Keratinocyte (primary cell): ENCODE measurements at regions not wholly inside any gene's neighbourhood (a gene's known extent, or its start where the extent isn't known, plus 50 kb on each side); places are given as distances from the start of the nearest gene placed in this dataset.

Source experiments
- DNase-seq: peaks from one replicate; pipeline ENCODE4 v3.0.0-alpha.2; 2011; ENCODE audit warnings: low read depth, missing footprints, low spot score
- FAIRE-seq: peaks from 2 replicates; lab custom pipeline; 2011; peaks lifted over from hg19 to GRCh38; lab: Jason Lieb, UNC
- H2AFZ ChIP-seq: 2 replicates; pipeline ENCODE4 v1.6.0; 2012; ENCODE audit warnings: low read length, control low read depth, inconsistent platforms; ENCODE audit not compliant: control insufficient read depth
- H3K27ac ChIP-seq: 2 replicates; pipeline ENCODE4 v1.5.1; 2011; ENCODE audit warnings: low read length; ENCODE audit not compliant: control insufficient read depth, insufficient read depth
- H3K27me3 ChIP-seq: 3 replicates; pipeline ENCODE4 v1.6.0; 2011; ENCODE audit warnings: low read length; ENCODE audit not compliant: control insufficient read depth, insufficient read depth; ENCODE audit errors: extremely low read depth
- H3K36me3 ChIP-seq, 2 experiments: 2 replicates in 1 of 2; 3 replicates in 1 of 2; pipeline ENCODE4 v1.5.1; 2011; ENCODE audit warnings: low read length in 2 of 2, mild to moderate bottlenecking in 1 of 2; ENCODE audit not compliant: control insufficient read depth in 2 of 2, insufficient read depth in 2 of 2; ENCODE audit errors: extremely low read depth in 1 of 2
- H3K4me1 ChIP-seq: 3 replicates; pipeline ENCODE4 v1.5.1; 2011; ENCODE audit warnings: low read length; ENCODE audit not compliant: control insufficient read depth, insufficient read depth; ENCODE audit errors: extremely low read depth
- H3K4me2 ChIP-seq: 3 replicates; pipeline ENCODE4 v1.6.0; 2011; ENCODE audit warnings: low read depth, low read length; ENCODE audit not compliant: control insufficient read depth, insufficient read depth; ENCODE audit errors: extremely low read depth
- H3K4me3 ChIP-seq, 3 experiments: fragments of 200-600 bp in 1 of 3; sonication (generic) in 1 of 3; 2 replicates in 2 of 3; 3 replicates in 1 of 3; pipeline ENCODE4 v1.5.1; 2011 to 2016; ENCODE audit warnings: low read length in 3 of 3, mild to moderate bottlenecking in 3 of 3, control low read depth in 2 of 3, inconsistent platforms in 1 of 3, low read depth in 1 of 3, mixed read lengths in 1 of 3, mixed run types in 1 of 3, moderate library complexity in 1 of 3; ENCODE audit not compliant: control insufficient read depth in 2 of 3, insufficient read depth in 2 of 3; ENCODE audit errors: extremely low read depth in 1 of 3
- H3K79me2 ChIP-seq: 2 replicates; pipeline ENCODE4 v1.6.0; 2012; ENCODE audit warnings: low read length; ENCODE audit not compliant: control insufficient read depth, insufficient read depth
- H3K9ac ChIP-seq: 3 replicates; pipeline ENCODE4 v1.6.0; 2011; ENCODE audit warnings: low read length; ENCODE audit not compliant: control insufficient read depth, insufficient read depth; ENCODE audit errors: extremely low read depth
- H3K9me1 ChIP-seq: 3 replicates; pipeline ENCODE4 v1.6.0; 2011; ENCODE audit warnings: low read length; ENCODE audit not compliant: control insufficient read depth, insufficient read depth; ENCODE audit errors: extremely low read depth
- H3K9me3 ChIP-seq: 2 replicates; pipeline ENCODE4 v1.5.1; 2012; ENCODE audit warnings: low read depth, low read length; ENCODE audit not compliant: control insufficient read depth
- H4K20me1 ChIP-seq: 3 replicates; pipeline ENCODE4 v1.6.0; 2011; ENCODE audit warnings: low read length; ENCODE audit not compliant: control insufficient read depth, insufficient read depth; ENCODE audit errors: extremely low read depth
- EZH2 ChIP-seq: IDR thresholded peaks from one replicate; pipeline ENCODE4 v1.6.1; 2012; ENCODE audit warnings: inconsistent platforms, mild to moderate bottlenecking, low read length, moderate library complexity
- dilution Hi-C: fragments of 300-500 bp; cut with MboI; formaldehyde crosslinking; loops from one replicate; pipeline ENCODE4 v1.7.0; 2020; ENCODE audit warnings: low sequenced_read_pairs; ENCODE audit not compliant: extremely low pct_ligation_motif_present
- TF ChIP-seq, protein P1 (sequence below), 3 experiments: IDR thresholded peaks in 1 of 3; conservative IDR thresholded peaks in 1 of 3; optimal IDR thresholded peaks in 1 of 3; 2 replicates in 2 of 3; 3 replicates in 1 of 3; pipeline versions ENCODE3 to v1.5.1; 2011; ENCODE audit warnings: low read length in 3 of 3, mild to moderate bottlenecking in 3 of 3, moderate library complexity in 2 of 3, control low read depth in 1 of 3, inconsistent platforms in 1 of 3; ENCODE audit not compliant: insufficient read depth in 2 of 3; ENCODE audit errors: extremely low read depth in 1 of 3

DNA sequence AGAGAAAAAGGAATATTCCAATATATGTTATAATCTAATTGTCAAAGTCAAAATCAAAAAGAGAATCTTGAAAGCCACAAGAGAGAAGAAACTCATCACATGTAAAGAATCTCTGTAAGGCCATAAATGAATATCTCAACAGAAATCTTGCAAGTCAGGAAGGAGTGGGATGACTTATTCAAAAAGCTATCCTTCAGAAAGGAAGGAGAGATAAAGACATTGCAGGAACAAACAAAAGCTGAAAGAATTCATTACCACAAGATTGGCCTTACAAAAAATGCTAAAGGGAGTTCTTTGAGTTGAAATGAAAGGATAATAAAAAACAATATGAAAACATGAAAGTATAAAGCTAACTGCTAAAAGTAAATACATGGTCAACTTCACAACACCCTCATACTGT, 286.8 kb downstream of the LRIG3 start:
- no peaks in the 10 kb centered on the region for H3K36me3 ChIP-seq
- TF ChIP-seq, protein P1, sequence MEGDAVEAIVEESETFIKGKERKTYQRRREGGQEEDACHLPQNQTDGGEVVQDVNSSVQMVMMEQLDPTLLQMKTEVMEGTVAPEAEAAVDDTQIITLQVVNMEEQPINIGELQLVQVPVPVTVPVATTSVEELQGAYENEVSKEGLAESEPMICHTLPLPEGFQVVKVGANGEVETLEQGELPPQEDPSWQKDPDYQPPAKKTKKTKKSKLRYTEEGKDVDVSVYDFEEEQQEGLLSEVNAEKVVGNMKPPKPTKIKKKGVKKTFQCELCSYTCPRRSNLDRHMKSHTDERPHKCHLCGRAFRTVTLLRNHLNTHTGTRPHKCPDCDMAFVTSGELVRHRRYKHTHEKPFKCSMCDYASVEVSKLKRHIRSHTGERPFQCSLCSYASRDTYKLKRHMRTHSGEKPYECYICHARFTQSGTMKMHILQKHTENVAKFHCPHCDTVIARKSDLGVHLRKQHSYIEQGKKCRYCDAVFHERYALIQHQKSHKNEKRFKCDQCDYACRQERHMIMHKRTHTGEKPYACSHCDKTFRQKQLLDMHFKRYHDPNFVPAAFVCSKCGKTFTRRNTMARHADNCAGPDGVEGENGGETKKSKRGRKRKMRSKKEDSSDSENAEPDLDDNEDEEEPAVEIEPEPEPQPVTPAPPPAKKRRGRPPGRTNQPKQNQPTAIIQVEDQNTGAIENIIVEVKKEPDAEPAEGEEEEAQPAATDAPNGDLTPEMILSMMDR (optimal IDR thresholded peaks at IDR 0.05 in 1 of 3, IDR thresholded peaks at IDR 0.05 in 1 of 3, conservative IDR thresholded peaks at IDR 0.05 in 1 of 3; ENCODE audit: extremely low read depth in 1 of 3, insufficient read depth in 2 of 3, low read length in 3 of 3) = no peak
- no peak for TF ChIP-seq EZH2
- no peaks in the 10 kb centered on the region for H4K20me1 ChIP-seq
- no peaks in the 10 kb centered on the region for H3K79me2 ChIP-seq
- no peak overlapping the region for H3K4me2 ChIP-seq
- no peak overlapping the region for H3K4me3 ChIP-seq
- DNase-seq = no peak
- H2AFZ ChIP-seq = no peak overlapping the region
- H3K4me1 ChIP-seq = no peaks in the 10 kb centered on the region
- dilution Hi-C loops = no loop called here
- no peak overlapping the region for H3K27ac ChIP-seq
- H3K9ac ChIP-seq = no peak overlapping the region
- no peaks in the 10 kb centered on the region for H3K9me3 ChIP-seq
- no peaks in the 10 kb centered on the region for H3K27me3 ChIP-seq
- no peak for FAIRE-seq
- no peaks in the 10 kb centered on the region for H3K9me1 ChIP-seq

- Histone ChIP-seq H3K79me2 (no peaks in the 10 kb centered on the region), H3K4me1 (no peaks in the 10 kb centered on the region), H3K9me3 (no peaks in the 10 kb centered on the region), H3K36me3 (no peaks in the 10 kb centered on the region), H3K27ac (no peak overlapping the region), H2AFZ (no peak overlapping the region), H3K4me2 (no peak overlapping the region), H3K9ac (no peak overlapping the region), H4K20me1 (no peaks in the 10 kb centered on the region), H3K4me3 (no peak overlapping the region), H3K9me1 (no peaks in the 10 kb centered on the region), H3K27me3 (no peaks in the 10 kb centered on the region)
- dilution Hi-C loops = no loop called here
- FAIRE-seq = no peak
- TF ChIP-seq EZH2 = no peak
- TF ChIP-seq, protein P1 (optimal IDR thresholded peaks at IDR 0.05 in 1 of 3, IDR thresholded peaks at IDR 0.05 in 1 of 3, conservative IDR thresholded peaks at IDR 0.05 in 1 of 3; ENCODE audit: extremely low read depth in 1 of 3, insufficient read depth in 2 of 3, low read length in 3 of 3) = no peak
- no peak for DNase-seq
Observed at GRCh38 chr12:58639318-58639934, 280.9 kb downstream of the LRIG3 start.
